ENCODE measurements at regions not wholly inside any gene's neighbourhood (a gene's known extent, or its start where the extent isn't known, plus 50 kb on each side); places are given as distances from the start of the nearest gene placed in this dataset.

DNA sequence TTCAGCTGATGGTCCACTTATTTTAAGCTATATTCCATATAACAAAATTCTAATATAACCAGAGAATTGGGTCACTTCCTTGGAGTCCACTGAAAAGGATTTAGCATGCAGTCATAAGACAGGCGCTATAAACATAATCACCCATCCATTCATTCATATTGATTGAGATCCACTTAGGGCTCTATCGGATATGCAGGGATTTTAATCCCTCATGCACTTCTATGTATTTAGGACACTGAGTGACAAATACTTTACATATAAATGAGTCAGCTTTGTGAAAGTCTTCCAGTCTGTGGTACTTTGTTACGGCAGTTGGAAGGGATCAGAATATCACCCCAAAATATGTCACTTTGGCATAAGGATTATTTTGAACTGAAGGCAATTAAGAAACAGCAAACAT is 127.3 kb upstream of the ZNF608 start:
- Histone ChIP-seq H3K27me3 (ENCODE audit: insufficient read depth, low read length) (no peaks in the 10 kb centered on the region), H3K9me3 (ENCODE audit: low read depth, low read length) (no peaks in the 10 kb centered on the region), H3K4me1 (ENCODE audit: insufficient read depth, low read length) (peaks cover 7% of the 10 kb centered on the region), H3K4me3 (ENCODE audit: low read length) (no peak overlapping the region)

GRCh38 chr5:124876566-124876965 is 130.1 kb upstream of the ZNF608 start:
- Histone ChIP-seq H3K4me1 (ENCODE audit: insufficient read depth, low read length) (peaks cover 31% of the 10 kb centered on the region), H3K4me3 (ENCODE audit: low read length) (no peak overlapping the region), H3K9me3 (ENCODE audit: low read depth, low read length) (no peaks in the 10 kb centered on the region), H3K27me3 (ENCODE audit: insufficient read depth, low read length) (no peaks in the 10 kb centered on the region)

- Histone ChIP-seq H3K4me1 (ENCODE audit: insufficient read depth, low read length) (peaks cover 31% of the 10 kb centered on the region), H3K4me3 (ENCODE audit: low read length) (no peak overlapping the region)
Measured at GRCh38 chr5:124876983-124877382, 130.5 kb upstream of the ZNF608 start.

GRCh38 chr5:124877501-124878146 is 131.2 kb upstream of the ZNF608 start:
- H3K27me3 ChIP-seq (ENCODE audit: insufficient read depth, low read length), result no peaks in the 10 kb centered on the region
- no peaks in the 10 kb centered on the region for H3K9me3 ChIP-seq (ENCODE audit: low read depth, low read length)
- no peak overlapping the region for H3K4me3 ChIP-seq (ENCODE audit: low read length)
- H3K4me1 ChIP-seq (ENCODE audit: insufficient read depth, low read length), result peaks cover 31% of the 10 kb centered on the region

More at GRCh38 chr5:124876983-124877382, 130.5 kb upstream of the ZNF608 start:
- no peaks in the 10 kb centered on the region for H3K27me3 ChIP-seq (ENCODE audit: insufficient read depth, low read length)
- no peaks in the 10 kb centered on the region for H3K9me3 ChIP-seq (ENCODE audit: low read depth, low read length)

DNA sequence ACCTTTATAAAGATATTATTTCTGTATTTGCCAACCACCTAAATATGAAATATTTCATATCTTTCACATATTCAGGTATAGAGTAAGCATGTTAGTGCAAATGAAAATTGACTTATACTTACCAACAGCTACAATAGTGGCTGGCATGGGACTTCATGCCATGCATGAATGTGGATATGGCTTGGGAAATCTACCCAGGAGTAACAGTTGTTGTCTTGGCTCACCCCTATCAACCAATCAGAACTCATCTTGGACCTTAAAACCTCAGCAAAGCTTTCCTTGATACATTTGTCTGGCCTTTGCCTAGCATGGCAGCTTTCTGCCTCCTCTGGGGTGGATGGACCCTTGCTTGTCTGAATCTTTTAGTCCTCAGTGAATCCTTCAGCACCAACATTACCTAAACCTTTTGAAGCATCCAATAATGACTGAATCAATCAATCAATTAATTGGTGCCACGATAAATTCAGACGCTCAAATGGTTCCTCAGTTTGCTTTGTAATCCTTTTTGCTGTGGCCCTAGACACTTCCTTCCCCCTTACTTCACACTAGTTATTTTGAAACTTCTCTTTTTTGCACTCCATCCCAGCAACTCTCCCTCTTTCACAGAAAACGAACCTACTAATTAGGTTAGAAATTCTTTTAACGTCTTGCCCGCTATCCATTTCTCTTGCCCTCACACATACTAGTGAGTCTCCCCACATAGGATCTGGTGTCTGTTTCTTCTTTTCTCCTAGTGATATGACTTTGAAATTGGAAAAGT is 132.3 kb upstream of the ZNF608 start:
- H3K4me3 ChIP-seq (ENCODE audit: low read length), result no peak overlapping the region
- no peaks in the 10 kb centered on the region for H3K27me3 ChIP-seq (ENCODE audit: insufficient read depth, low read length)
- H3K4me1 ChIP-seq (ENCODE audit: insufficient read depth, low read length), result peaks cover 31% of the 10 kb centered on the region
- H3K9me3 ChIP-seq (ENCODE audit: low read depth, low read length), result no peaks in the 10 kb centered on the region

GRCh38 chr5:124880903-124881697 is 134.7 kb upstream of the ZNF608 start:
- H3K9me3 ChIP-seq (ENCODE audit: low read depth, low read length), result no peaks in the 10 kb centered on the region
- no peaks in the 10 kb centered on the region for H3K27me3 ChIP-seq (ENCODE audit: insufficient read depth, low read length)
- H3K4me1 ChIP-seq (ENCODE audit: insufficient read depth, low read length), result peaks cover 31% of the 10 kb centered on the region
- no peak overlapping the region for H3K4me3 ChIP-seq (ENCODE audit: low read length)

GRCh38 chr5:124883681-124884080 is 137.2 kb upstream of the ZNF608 start:
- Histone ChIP-seq H3K9me3 (ENCODE audit: low read depth, low read length) (no peaks in the 10 kb centered on the region), H3K4me1 (ENCODE audit: insufficient read depth, low read length) (peaks cover 24% of the 10 kb centered on the region), H3K27me3 (ENCODE audit: insufficient read depth, low read length) (no peaks in the 10 kb centered on the region), H3K4me3 (ENCODE audit: low read length) (no peak overlapping the region)

- Histone ChIP-seq H3K9me3 (ENCODE audit: low read depth, low read length) (no peaks in the 10 kb centered on the region), H3K27me3 (ENCODE audit: insufficient read depth, low read length) (no peaks in the 10 kb centered on the region), H3K4me1 (ENCODE audit: insufficient read depth, low read length) (peaks cover 20% of the 10 kb centered on the region), H3K4me3 (ENCODE audit: low read length) (no peak overlapping the region)
Measured at GRCh38 chr5:124884114-124884513, 137.7 kb upstream of the ZNF608 start.

DNA sequence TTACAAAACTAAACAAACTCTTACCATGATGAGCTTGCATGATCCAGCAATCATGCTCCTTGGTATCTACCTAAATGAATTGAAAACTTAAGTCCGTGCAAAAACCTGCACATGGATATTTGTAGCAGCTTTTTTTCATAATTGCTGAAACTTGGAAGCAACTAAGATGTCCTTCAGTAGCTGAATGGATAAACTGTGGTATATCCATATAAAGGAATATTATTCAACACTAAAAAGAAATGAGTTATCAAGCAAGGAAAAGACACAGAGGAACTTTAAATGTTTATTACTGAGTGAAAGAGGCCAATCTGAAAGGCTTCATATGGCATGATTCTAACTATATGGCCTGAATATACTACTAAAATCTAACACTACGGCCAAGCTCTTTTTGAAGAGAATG is 139.1 kb upstream of the ZNF608 start:
- Histone ChIP-seq H3K4me3 (ENCODE audit: low read length) (no peak overlapping the region), H3K27me3 (ENCODE audit: insufficient read depth, low read length) (no peaks in the 10 kb centered on the region), H3K9me3 (ENCODE audit: low read depth, low read length) (no peaks in the 10 kb centered on the region), H3K4me1 (ENCODE audit: insufficient read depth, low read length) (peaks cover 9% of the 10 kb centered on the region)

DNA sequence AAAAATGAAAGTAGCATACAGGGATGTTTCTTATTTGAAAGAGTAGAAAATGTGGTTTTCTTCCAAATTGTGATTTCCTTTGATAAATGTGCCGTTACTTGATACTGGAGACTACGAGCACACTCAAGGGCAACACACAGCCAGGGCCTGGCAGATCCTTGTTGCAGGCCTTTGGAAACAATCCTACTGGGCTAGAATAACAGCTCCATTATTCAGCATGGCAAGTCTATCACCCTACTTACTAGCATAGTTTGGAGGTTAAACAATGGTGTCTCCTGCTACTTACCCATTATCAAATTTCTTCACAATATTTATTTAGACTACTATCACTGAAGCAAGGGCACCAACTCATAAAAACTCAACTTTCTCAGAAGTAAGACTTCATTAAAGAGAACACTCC is 140.8 kb upstream of the ZNF608 start:
- Histone ChIP-seq H3K4me1 (ENCODE audit: insufficient read depth, low read length) (no peaks in the 10 kb centered on the region), H3K9me3 (ENCODE audit: low read depth, low read length) (no peaks in the 10 kb centered on the region), H3K27me3 (ENCODE audit: insufficient read depth, low read length) (no peaks in the 10 kb centered on the region), H3K4me3 (ENCODE audit: low read length) (no peak overlapping the region)

GRCh38 chr5:124888050-124888506 is 141.6 kb upstream of the ZNF608 start:
- H3K4me1 ChIP-seq (ENCODE audit: insufficient read depth, low read length), result no peaks in the 10 kb centered on the region
- no peak overlapping the region for H3K4me3 ChIP-seq (ENCODE audit: low read length)
- H3K9me3 ChIP-seq (ENCODE audit: low read depth, low read length), result no peaks in the 10 kb centered on the region
- no peaks in the 10 kb centered on the region for H3K27me3 ChIP-seq (ENCODE audit: insufficient read depth, low read length)

DNA sequence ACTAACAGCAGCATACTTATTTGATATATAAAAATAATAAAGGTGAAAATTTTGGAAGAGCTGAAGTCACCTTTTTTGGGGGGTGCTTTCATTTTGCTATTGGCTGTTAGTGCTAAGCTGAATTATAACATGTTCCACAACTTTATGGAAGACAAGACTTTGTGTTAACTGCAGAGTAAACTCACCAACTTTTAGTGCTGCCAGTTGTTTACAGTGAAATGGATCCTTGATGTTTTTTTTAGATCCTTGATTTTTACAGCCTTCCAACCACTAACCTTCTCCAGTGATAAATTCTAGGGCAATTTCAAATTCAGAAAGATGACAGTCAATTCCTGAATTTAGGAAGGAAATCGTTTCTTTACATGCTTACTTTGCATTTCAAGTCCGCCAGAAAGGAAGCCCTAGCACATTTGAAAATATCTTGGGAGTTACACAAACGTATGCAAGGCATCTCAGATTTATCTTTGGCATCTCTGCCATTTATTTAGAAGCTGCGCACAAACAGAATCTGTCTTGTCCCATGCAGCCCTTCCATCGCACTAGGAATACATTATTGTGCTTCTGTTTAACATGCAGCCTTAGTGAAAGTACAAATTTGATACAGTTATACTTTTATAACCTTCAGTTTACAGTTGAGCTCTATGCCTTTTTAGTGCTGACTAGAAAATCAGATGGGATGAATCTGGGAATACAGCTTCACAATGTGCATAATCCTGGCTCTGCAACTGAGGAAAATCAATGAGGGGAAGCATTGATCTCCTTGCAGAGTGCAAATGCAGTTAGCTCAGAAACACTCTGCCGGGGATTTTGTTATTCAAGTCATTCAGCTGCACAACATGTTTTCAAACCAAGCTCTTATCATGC is 142.4 kb upstream of the ZNF608 start:
- H3K27me3 ChIP-seq (ENCODE audit: insufficient read depth, low read length), result no peaks in the 10 kb centered on the region
- H3K4me1 ChIP-seq (ENCODE audit: insufficient read depth, low read length), result no peaks in the 10 kb centered on the region
- H3K4me3 ChIP-seq (ENCODE audit: low read length), result no peak overlapping the region

GRCh38 chr5:124889486-124889825 is 143.0 kb upstream of the ZNF608 start:
- Histone ChIP-seq H3K27me3 (ENCODE audit: insufficient read depth, low read length) (no peaks in the 10 kb centered on the region), H3K9me3 (ENCODE audit: low read depth, low read length) (no peaks in the 10 kb centered on the region), H3K4me1 (ENCODE audit: insufficient read depth, low read length) (no peaks in the 10 kb centered on the region), H3K4me3 (ENCODE audit: low read length) (no peak overlapping the region)

More for the DNA sequence above, 142.4 kb upstream of the ZNF608 start:
- H3K9me3 ChIP-seq (ENCODE audit: low read depth, low read length), result no peaks in the 10 kb centered on the region

GRCh38 chr5:124889850-124890249 is 143.4 kb upstream of the ZNF608 start:
- Histone ChIP-seq H3K4me1 (ENCODE audit: insufficient read depth, low read length) (no peaks in the 10 kb centered on the region), H3K9me3 (ENCODE audit: low read depth, low read length) (no peaks in the 10 kb centered on the region), H3K27me3 (ENCODE audit: insufficient read depth, low read length) (no peaks in the 10 kb centered on the region), H3K4me3 (ENCODE audit: low read length) (no peak overlapping the region)

Data from mononuclear cell (primary cell).